ENCODE measurements at regions not wholly inside any gene's neighbourhood (a gene's known extent, or its start where the extent isn't known, plus 50 kb on each side); places are given as distances from the start of the nearest gene placed in this dataset.
"Not testable (repeated sequence)": the region's sequence is repeated elsewhere in the genome, so short reads cannot be mapped to it uniquely, and the experiment has no call there.

DNA sequence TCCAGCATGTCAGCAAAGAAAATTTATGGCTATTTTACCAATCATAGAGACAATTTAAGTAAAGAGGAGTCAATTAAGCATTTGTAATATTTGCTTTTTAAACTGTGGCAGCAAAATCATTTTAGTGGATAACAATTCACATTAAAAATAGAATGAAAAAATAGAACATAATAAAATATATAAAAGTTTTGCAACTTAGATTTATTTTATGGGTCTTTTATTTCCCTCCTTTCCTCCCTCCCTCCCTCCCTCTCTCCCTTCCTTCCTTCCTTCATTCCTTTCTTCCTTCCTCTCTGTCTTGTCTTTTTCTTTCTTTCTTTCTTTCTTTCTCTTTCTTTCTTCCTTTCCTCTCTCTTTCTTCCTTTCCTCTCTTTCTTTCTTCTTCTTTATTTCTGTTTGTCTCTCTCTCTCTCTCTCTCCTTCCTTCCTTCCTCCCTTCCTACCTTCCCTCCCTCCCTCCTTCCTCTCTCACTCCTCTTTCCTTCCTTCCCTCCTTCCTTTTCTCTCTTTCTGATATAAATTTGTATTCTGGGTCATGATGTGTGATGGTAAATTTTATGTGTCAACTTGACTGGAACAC, 610.9 kb upstream of the CITED2 start:
- no peak for DNase-seq

DNA sequence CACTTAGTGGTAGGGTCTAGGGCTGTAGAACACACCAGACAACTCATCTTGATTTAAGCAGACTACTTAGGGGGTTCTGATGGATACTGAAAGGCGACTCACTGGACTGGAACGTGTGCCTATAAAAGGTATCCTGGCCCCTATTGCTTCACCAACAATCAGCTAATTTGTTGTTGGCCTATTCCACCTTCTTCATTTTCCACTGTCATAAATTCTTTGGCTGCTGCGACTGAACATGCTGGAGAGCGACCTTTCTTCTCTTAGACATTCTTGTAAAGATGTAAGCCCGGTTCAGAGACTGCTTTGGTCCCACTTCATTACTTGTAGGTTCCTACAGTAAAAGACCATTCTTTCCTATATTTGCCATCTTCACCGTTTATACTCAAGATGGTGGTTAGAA, 609.9 kb upstream of the CITED2 start:
- DNase-seq = no peak

DNA sequence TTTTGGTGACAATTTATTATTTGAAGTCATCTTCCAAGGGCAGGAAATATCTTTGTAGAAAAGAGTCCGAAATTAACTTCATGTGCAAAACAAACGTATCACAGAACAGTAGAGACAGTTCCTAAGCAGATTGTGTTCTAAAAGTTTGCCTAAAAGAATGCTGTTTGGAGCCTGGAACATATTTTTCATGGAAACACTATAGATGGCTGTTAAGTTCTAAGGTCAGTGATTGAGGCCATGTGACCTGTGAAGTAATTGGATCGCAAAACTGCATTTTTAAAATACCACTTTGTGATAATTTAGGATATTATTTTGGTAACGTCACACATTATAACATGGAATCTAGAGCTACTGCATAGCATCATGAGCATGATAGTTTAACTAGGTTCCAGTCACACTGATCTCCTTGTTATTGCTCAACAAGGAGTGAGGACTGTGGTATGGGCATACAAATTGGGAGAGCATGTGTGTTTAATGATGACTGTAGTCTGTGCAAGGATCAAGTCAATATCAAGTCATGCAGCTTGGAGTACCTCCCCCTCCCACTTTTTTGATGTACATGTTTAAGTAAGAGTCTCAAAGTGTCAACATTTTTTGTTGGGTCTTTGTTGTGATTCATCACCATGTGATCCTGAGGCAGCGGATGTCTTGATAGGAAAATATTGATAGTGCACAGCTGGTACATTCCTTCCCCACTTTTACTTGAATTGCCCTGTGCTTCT, 609.3 kb upstream of the CITED2 start:
- no peak for DNase-seq

DNA sequence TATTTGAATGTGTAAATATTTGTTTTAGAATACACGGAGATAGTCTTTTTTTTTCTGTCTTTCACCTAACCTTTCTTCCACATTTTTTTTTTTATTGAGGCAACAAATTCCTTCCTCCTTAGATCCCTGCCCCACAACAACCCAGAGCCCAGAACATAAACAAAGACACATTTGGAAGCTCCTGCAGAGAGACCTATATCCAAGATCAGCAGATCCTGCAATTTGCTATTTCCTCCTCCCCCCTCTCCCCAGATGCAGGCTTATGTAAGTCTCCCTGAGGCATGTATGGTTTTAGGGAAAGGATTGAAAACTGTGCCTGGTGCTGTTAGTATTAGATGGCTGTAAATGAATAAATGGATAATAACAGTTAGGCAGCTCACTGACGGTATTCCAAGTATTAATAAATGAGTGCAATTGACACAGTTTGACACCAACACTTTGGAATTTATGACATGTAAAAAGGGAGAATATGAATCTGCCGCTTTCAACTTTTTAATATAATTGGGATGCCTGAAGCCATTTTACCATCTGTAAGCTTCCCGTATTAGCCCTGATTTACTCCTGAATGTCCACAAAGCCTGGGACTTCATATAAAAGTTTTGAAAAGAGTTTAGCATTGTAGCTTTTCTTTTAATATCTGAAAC, 608.3 kb upstream of the CITED2 start:
- no peak for DNase-seq

DNA sequence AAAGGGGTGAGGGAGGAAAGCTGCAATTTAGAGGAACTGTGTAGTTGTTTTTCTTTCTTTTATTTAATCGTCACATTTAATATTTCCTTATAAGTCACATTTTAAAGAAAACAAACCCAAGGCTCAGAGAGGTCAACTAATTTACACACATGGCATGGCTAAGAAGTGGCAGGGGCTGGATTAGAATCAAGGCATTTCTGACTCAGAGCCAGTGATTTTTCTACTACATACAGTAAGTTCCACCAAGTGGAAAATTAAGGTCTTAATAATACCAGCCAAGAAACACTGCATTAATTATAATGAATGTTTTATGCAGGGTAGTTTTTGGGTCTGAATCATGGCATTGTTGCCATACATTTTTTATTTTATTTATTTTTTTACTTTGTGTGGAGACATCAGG, 607.7 kb upstream of the CITED2 start:
- no peak for DNase-seq

DNA sequence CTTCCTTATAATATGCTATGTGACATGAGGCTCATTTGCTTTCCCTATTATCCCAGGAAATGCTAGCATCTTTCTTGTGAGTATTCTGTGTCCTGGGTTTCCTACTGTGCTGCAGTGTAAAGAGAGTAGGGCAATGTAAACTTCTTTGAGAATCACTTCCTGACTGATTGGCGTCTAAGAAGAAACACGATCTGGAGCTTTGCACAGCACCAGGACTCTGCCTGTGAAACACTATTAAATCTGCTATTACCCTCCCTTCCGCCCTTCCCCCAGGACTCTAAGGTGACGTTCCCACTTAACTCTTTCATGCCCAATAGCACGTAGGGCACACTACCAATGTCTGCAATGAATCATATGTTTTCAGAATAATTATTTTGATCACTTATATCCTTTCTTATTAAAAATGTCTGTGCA, 607.3 kb upstream of the CITED2 start:
- DNase-seq = peak in 1 of 2 donors; percentile 14

DNA sequence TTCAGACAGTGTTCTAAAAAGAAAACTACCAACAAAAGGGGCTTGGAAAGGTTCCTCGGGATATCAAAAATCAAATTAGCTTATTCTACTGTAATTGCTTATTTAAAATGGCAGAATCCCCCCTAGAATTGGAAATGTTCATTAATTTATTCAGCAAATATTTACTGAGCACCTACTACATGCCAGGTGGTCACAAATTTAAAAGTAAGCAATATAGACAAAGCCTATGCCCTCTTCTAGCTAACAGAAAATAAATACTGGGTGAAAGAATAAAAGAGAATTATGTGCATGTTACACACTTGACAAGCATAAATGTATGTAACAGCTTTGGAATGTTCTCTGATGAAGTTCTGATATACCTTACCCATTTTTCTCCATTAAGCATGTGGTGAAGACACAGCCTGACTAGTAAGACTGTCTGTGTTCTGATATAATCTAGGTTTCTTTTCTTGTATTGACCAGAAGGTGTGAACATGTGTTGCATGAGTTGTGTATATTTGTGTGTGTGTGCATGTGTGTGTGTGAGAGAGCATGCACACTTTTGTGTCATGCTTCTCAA, 606.7 kb upstream of the CITED2 start:
- DNase-seq = no peak

DNA sequence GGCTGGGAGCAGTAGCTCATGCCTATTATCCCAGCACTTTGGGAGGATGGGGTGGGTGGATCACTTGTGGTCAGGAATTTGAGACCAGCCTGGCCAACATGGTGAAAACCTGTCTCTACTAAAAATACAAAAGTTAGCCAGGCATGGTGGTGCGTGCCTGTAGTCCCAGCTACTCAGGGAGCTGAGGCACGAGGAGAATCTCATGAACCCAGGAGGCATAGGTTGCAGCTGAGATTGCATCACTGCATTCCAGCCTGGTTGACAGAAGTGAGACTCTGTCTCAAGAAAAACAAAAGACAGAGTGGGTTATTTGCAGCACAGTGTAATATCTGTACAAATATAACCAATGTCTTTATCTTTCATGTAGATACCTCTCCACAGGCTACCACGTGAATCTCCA, 606.2 kb upstream of the CITED2 start:
- not testable (repeated sequence) for DNase-seq

DNA sequence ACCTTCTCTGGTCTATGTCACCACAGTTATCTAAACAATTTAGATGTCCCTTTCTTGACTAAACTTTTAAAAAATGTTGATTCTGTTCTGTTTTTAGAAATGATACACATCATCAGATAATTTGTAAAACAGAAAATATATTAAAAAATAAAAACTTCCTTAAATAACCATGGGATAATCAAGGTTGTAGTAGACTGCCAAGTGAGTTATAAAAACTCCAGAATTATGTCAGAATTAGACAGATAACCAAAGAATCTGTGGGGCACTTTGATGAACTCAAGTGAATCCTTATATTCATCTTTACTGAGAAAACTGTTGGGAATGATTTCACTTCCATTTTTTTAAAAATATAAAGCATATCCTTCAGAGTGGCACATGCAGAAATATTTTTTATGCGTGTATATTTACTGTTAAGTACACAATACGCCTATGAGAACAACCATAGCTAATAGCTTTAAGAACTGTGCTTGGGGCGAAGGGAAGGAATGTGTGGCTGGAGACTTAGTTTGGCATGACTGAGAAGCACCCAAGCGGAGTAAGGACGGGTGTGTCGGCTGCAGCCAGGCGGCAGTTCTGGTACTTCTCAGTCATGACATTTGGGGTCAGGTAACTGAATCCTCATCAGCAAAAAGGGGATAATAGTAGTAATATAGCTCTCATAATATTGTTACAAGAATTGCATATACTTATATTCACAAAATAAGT, 604.7 kb upstream of the CITED2 start:
- DNase-seq = no peak

DNA sequence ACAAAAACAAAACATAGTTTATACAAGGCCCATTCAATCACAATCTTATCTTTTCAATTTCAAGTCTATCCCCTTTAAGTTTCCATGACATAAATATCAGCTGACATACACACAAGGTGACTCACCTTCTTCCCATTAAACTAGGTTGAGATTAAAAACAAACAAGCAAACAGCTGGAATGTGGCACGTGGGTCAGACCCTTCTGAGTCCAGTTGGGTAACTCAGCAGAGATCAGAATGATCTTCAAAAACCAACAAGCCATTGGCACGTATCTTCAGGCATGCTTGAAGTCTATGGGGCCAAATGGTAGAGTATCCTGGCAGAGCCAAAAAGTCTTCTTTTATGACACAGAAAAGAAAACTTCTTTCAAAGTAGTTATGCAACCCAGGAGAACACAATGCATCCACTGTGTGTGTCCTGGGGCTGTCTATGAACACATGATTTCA, 603.5 kb upstream of the CITED2 start:
- DNase-seq = no peak

DNA sequence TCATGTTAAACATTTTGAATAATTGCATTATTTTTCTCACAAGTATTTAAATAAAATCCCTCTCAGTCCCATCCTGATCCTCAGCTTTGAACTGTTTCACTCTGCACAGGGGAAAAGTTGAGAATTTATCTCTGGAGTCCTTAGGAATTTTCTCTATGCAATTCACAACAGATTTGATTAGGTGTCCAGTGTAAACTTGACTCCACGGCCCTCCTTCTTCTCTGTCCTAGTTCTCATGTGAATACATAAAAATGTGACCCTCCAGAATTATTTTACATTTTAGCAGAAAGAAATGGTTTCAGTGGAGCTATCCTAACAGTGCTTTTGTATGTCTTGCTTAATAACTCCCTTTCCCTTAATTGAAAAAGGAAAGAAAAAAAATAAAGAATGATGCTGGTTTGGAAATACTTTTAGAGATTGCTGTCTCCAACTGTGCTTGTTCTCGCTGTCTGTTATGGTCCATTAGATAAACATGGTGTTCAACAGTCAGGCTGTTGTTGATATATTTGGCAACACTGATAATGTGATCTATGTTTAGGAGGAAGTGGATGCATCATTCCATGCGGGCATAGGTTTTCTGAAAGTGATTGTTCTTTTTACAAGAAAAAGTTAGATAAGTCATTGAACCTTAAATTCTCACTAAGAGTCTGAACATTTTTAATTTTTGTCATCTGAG, 599.4 kb upstream of the CITED2 start:
- no peak for DNase-seq

DNA sequence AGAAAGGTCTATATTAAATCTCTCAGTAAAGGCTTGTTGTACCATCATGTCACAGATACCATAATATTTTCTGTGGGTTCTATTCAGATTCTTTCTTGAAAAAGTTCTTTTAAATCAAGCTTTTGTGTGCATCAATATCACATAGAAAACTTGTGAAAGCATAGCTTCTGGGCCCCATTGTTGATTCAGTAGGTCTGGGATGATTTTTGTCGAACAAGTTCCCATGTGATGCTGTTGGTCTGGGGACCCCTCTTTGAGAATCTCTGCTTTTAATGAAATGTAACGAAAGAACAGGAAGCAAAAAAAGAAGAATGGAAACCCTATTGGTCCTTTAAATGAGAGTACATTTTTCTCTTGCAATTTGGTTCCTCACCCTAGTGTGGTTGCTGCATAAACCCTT, 597.7 kb upstream of the CITED2 start:
- no peak for DNase-seq

DNA sequence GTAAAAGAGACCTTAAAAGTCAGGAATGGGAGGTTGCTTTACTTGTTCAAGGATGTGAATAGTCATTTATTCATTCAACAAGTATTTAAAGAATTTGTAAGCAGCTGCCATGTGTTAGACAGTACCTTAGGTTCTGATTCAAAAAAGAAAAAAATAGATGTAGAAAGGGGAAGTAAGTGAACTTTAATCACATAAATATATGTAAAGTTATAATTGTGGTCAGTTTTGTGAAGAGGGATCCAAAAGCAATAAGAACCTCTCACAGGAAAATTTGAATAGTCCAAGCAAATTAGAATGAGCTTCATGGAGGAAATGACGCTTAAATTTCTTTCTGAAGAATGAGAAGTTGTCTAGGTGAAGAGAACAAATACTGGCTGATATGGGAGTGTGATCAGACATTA, 596.1 kb upstream of the CITED2 start:
- no peak for DNase-seq

DNA sequence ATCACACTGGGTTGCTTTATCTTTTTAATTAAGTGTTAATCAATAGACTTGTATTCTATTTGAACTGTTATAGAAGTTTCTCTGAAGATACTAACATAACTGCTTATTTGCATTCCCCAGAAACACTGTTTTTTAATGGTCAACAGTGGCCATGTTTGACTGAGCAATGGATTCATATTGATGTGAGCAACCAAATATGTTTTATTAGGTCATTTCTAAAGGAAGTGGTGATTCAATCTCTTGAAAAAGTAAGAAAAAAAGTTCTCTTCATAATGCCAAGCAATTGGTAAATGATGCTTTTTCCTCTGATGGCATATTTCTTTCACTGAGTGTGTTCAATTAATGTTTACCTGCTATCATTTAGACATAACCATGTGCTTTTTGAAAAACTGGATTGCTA, 593.0 kb upstream of the CITED2 start:
- DNase-seq = no peak

DNA sequence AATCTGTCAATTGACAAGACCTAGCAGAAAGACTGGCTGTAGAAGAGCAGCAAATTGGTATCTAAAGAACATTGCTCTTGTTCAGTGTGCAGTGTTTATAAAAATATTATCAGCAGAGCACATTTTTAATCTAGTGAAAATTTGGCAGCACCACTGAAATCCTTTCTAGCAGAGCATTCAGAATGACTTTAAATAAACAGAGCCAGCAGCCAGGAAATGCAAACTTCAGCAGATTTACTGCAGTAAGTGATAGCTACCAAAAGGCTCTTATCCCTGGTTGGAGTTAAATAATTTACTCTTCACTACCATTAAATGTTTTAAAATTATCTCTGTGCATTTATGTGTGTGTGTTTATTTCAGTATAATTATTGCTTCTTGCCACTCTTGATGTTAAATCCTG, 590.9 kb upstream of the CITED2 start:
- DNase-seq = no peak

DNA sequence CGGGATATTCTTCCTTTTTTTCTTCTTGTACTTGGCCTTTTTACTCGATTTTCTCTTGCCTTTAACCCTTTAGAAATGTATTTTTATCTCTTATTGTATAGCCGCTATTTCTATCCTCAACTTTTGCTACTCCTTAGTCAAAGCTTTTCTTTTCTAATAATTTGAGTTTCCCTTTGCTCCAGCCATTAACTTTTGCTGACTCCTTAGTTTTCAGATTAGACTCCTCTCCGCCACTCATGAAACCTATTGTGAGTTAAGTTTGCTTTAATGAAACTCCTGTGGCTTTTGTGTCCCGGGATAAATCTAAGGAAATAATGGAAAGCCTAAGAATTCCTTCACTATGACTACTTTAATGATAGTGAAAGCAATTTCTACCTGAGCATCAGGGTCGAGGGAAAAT, 590.3 kb upstream of the CITED2 start:
- no peak for DNase-seq

DNA sequence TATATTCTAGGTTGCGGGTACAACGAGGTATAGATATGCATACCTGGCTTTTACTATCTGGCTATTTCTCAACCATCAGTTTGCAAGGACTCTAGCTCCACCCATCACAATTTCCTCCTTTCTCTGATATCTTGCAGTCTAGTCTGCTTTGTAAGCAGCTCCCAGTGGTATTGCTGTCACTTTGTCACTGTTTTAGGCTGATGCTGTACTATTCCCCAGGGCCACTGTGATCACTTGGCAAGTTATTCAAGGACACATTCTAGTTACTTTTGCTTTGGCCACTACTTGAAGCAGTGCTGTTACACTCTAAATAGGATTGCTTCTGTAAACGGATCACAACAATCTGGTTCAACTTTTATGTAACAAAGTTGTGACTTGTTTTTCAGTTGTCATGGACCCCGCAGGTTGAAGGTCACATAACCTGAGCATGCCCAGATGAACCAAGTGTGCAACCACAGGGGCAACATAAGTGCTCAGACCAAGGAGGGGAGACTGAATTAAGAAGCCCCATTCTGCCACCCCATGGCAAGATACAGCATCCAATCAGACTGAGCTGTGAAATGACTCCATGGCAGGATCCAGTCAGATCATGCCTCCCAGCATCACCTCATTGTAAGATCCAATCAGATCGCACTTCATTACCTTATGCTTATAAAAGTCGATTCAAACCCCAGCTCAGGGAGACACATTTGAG, 588.4 kb upstream of the CITED2 start:
- no peak for DNase-seq

DNA sequence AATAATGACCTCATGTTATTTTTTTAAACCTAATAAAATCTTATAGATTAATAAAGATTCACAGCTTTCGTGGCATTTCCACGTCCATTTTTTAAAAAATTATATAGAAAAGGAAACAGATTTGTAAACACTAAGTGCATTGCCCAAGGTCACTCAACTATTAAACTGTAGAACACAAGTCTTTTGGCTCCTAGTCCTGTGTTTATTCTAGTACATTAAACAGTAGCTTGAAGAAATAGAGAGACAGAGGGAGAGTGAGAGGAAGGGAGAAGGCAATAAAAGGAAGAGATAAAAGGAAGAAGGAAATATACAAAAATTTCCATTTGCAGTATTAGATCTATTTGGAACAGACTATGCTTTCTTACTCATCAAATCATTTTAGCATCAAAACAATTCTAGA, 586.7 kb upstream of the CITED2 start:
- DNase-seq = no peak

DNA sequence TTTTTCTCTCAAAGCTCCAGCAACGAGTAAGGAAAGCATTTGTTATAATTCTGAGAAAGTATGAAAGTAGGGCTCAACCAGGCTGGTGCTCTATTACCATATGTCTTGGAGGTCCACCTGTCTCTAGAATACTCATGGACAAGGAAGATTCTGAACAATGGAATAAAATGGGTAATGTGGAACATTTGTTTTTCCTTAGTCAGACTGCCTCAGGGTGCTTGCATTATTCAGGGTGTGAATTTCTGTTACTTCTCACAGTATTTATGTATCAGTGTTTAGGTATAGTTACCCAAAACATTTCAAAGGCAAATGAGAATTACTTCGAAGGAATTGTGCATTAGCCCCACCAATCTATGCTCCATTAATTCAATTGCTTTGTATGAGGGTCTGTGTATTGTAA, 586.2 kb upstream of the CITED2 start:
- no peak for DNase-seq

DNA sequence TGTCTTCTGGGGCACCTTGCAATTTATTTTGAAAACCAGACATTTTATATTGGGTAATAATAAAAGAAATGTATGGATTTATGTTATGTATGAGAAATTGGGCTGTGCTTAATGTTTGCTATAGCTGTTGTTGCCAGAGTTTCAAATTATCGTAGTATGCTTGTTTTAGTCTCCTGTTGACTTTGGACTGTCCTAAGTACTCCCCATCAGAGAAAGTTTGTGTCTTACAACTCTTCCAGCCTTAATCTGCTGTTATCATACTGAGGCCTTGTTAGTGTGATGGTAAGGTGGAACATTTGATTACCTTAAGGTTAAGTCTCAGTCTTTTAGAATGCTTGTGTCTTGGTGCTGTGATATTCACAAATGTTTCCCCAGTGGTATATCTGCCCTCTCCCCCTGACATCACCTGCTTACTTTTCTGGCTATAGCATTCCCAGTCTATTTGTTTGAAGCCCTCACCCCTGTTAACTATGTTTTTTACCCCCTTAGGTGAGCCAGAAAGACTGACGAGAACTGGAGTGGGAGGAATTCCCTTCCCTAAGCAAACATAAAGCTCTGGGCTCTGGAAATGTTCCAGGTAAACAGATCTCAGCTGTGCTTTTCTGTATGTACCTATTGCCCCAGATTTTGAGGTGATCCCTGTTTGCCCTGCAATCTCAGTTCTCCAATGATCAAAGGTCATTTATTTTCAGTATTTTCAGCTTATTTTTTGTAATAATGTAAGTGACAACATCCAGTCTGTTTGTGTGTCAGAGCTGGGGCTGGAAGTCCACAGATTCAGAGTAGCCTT, 581.1 kb upstream of the CITED2 start:
- no peak for DNase-seq

DNA sequence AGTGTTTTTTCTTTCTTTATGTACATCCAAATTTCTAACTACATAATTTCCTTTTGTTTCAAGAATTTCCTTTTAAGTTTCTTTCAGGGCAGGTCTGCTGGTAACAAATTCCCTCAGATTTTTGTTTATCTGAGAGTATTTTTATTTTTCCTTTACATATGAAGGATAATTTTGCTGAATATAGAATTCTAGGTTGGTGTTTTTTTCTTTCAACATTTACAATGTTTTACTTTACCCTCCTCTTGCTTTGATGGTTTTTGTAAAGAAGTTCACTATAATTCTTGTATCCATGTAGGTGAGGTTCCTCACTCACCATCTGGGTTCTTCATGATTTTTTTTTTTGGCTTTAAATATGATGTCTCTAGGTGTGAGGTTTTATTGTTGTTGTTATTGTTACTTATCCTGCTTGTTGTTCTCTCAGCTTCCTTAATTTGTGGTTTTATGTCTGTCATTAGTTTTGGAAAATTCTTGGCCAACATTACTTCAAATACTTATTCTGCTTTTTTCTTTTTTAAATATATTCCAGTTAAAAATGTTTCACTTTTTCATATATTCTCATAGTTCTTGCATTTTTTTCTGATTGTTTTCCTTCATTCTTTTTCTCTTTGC, 580.1 kb upstream of the CITED2 start:
- DNase-seq = no peak
